HepG2 (cell line): ENCODE measurements at regions not wholly inside any gene's neighbourhood (a gene's known extent, or its start where the extent isn't known, plus 50 kb on each side); places are given as distances from the start of the nearest gene placed in this dataset.

Experiments
- ARID4A ChIP-seq: sonication (generic); formaldehyde crosslinking; IDR thresholded peaks from 2 replicates; pipeline ENCODE4 v1.5.0; 2020; ENCODE audit warnings: mild to moderate bottlenecking, missing genetic modification reagents, borderline replicate concordance
- EHMT2 ChIP-seq: fragments of 200-600 bp; sonication (generic); IDR thresholded peaks from 2 replicates; pipeline ENCODE4 v1.7.0; 2017; ENCODE audit warnings: antibody characterized with exemption, low read depth, low read length, borderline replicate concordance
- ERF ChIP-seq: IDR thresholded peaks from 2 replicates; pipeline ENCODE4 v1.6.1; 2018; ENCODE audit warnings: missing biosample characterization, missing genetic modification reagents
- KAT8 ChIP-seq: IDR thresholded peaks from 2 replicates; pipeline ENCODE4 v1.6.1; 2016; ENCODE audit warnings: missing genetic modification reagents, missing compliant biosample characterization
- MTA3 ChIP-seq: sonication (generic); formaldehyde crosslinking; IDR thresholded peaks from 2 replicates; pipeline ENCODE4 v1.4.0; 2020; ENCODE audit warnings: missing genetic modification reagents
- NCOR1 ChIP-seq: fragments of 200-600 bp; sonication (generic); IDR thresholded peaks from 2 replicates; pipeline ENCODE4 v1.7.0; 2017; ENCODE audit warnings: antibody characterized with exemption, low read length, borderline replicate concordance
- ZHX1 ChIP-seq: sonication (generic); formaldehyde crosslinking; IDR thresholded peaks from 2 replicates; pipeline ENCODE4 v1.8.1; 2022; ENCODE audit warnings: low read depth, mild to moderate bottlenecking, missing genetic modification reagents
- ZNF501 ChIP-seq: sonication (generic); formaldehyde crosslinking; IDR thresholded peaks from 2 replicates; pipeline ENCODE4 v1.5.1; 2020; ENCODE audit warnings: mild to moderate bottlenecking, moderate library complexity, missing genetic modification reagents
- ZNF547 ChIP-seq: sonication (generic); formaldehyde crosslinking; IDR thresholded peaks from 2 replicates; pipeline ENCODE4 v1.5.1; 2020; ENCODE audit warnings: mild to moderate bottlenecking, missing genetic modification reagents
- ZNF556 ChIP-seq: sonication (generic); formaldehyde crosslinking; IDR thresholded peaks from 2 replicates; pipeline ENCODE4 v1.4.0; 2020; ENCODE audit warnings: mild to moderate bottlenecking, missing genetic modification reagents, borderline replicate concordance
- ZNF609 ChIP-seq: sonication (generic); formaldehyde crosslinking; IDR thresholded peaks from 2 replicates; pipeline ENCODE4 v1.4.0; 2020; ENCODE audit warnings: mild to moderate bottlenecking, missing genetic modification reagents, borderline replicate concordance
- ZNF687 ChIP-seq: sonication (generic); formaldehyde crosslinking; IDR thresholded peaks from 2 replicates; pipeline ENCODE4 v1.5.1; 2020; ENCODE audit warnings: mild to moderate bottlenecking, missing genetic modification reagents, moderate library complexity

- TF ChIP-seq ARID4A (peak; percentile 58; the same call in 1 of the 2 replicates), ZNF501 (peak; percentile 46; the same call in 1 of the 2 replicates), MTA3 (CRISPR knock-in tag) (no peak), ZNF687 (CRISPR knock-in tag) (peak; percentile 92), ZNF556 (CRISPR knock-in tag) (peak; percentile 42; the same call in 1 of the 2 replicates), ZNF609 (peak; percentile 43; the same call in 1 of the 2 replicates), NCOR1 (peak; percentile 36; the same call in 1 of the 2 replicates), EHMT2 (no peak), ZNF547 (no peak), ZHX1 (no peak), ERF (CRISPR knock-in tag) (0 out of 2 replicates have a peak, but pooled peaks have one; percentile 14), KAT8 (CRISPR knock-in tag) (peak; percentile 66)
These were observed 66.7 kb downstream of the IRF2BPL start (continued) for GRCh38 chr14:76961631-76962302.
